A673 (cell line): ENCODE measurements at regions not wholly inside any gene's neighbourhood (a gene's known extent, or its start where the extent isn't known, plus 50 kb on each side); places are given as distances from the start of the nearest gene placed in this dataset.

Source experiments
- BruUV-seq: library from RNA; stranded (reverse); fragments of 400-500 nt; replicated peaks from 2 replicates; lab custom pipeline; 2021; lab: Mats Ljungman, UMichigan
- CTCF ChIA-PET: fragments of 300-600 bp; sonication (Branson Sonifier 250); formaldehyde crosslinking; loops from one replicate; lab custom pipeline; 2022; ENCODE audit warnings: antibody characterized with exemption; lab: Charles Lee
- POLR2A ChIA-PET: fragments of 300-600 bp; sonication (Branson Sonifier 250); formaldehyde crosslinking; loops from one replicate; lab custom pipeline; 2022; ENCODE audit warnings: antibody characterized with exemption; ENCODE audit not compliant: low non-redundant PET; lab: Charles Lee
- DNase-seq: peaks from one replicate; pipeline ENCODE4 v3.0.0-alpha.2; 2015; ENCODE audit warnings: low spot score
- H3K27ac ChIP-seq: fragments of 200-600 bp; sonication (generic); 2 replicates; pipeline ENCODE4 v1.5.1; 2016; ENCODE audit warnings: mixed run types, low read depth, mild to moderate bottlenecking, mixed read lengths, antibody characterized with exemption, low read length; ENCODE audit not compliant: poor library complexity, severe bottlenecking
- H3K27me3 ChIP-seq: fragments of 200-600 bp; sonication (generic); replicated peaks from 2 replicates; pipeline ENCODE4 v1.6.1; 2017; ENCODE audit warnings: mixed run types, low read depth, mild to moderate bottlenecking, mixed read lengths, antibody characterized with exemption, low read length; ENCODE audit not compliant: insufficient read depth, poor library complexity
- H3K36me3 ChIP-seq: fragments of 200-600 bp; sonication (generic); 2 replicates; pipeline ENCODE4 v1.6.1; 2016; ENCODE audit warnings: mixed run types, mild to moderate bottlenecking, mixed read lengths, antibody characterized with exemption, low read length; ENCODE audit not compliant: insufficient read depth, poor library complexity, severe bottlenecking
- H3K4me1 ChIP-seq: fragments of 200-600 bp; sonication (generic); 2 replicates; pipeline ENCODE4 v1.6.1; 2017; ENCODE audit warnings: mixed run types, mild to moderate bottlenecking, mixed read lengths, antibody characterized with exemption, low read length; ENCODE audit not compliant: insufficient read depth, poor library complexity, severe bottlenecking
- H3K4me3 ChIP-seq: fragments of 200-600 bp; sonication (generic); 2 replicates; pipeline ENCODE4 v1.5.1; 2016; ENCODE audit warnings: low read depth, mixed run types, mild to moderate bottlenecking, mixed read lengths, low read length; ENCODE audit not compliant: poor library complexity, severe bottlenecking
- H3K9me3 ChIP-seq: fragments of 200-600 bp; sonication (generic); 2 replicates; pipeline ENCODE4 v1.6.1; 2016; ENCODE audit warnings: mixed run types, low read depth, mild to moderate bottlenecking, mixed read lengths, antibody characterized with exemption, low read length; ENCODE audit not compliant: poor library complexity, severe bottlenecking
- EZH2 ChIP-seq: fragments of 200-600 bp; sonication (generic); IDR thresholded peaks from 2 replicates; pipeline ENCODE4 v1.6.1; 2017; ENCODE audit warnings: borderline replicate concordance, low read depth, mild to moderate bottlenecking, mixed read lengths, antibody characterized with exemption, low read length; ENCODE audit not compliant: poor library complexity, severe bottlenecking
- intact Hi-C: fragments of 100-400 bp; cut with micrococcal nuclease; formaldehyde crosslinking; loops from one replicate; pipeline ENCODE4 v1.10.0; 2022; ENCODE audit not compliant: unreplicated experiment
- TF ChIP-seq, protein P1 (sequence below): fragments of 300-800, 200-600 bp; sonication (generic); conservative IDR thresholded peaks from 2 replicates; pipeline ENCODE4 v1.5.1; 2017; ENCODE audit warnings: low read depth, mild to moderate bottlenecking, antibody characterized with exemption, low read length, moderate library complexity, mixed read lengths

- no peak for DNase-seq
- Histone ChIP-seq H3K4me1 (no peaks in the 10 kb centered on the region), H3K9me3 (no peaks in the 10 kb centered on the region), H3K27ac (no peak overlapping the region), H3K4me3 (no peak overlapping the region), H3K27me3 (no peaks in the 10 kb centered on the region), H3K36me3 (no peaks in the 10 kb centered on the region)
- ChIA-PET POLR2A (interaction anchor here (0.6 kb wide), 1 partner anchor 1105 kb away, joined by 7 read pairs; no protein-coding TSS in a partner anchor), CTCF (no interaction called here)
- intact Hi-C loops: no loop called here
- no TSS peak for BruUV-seq
- no peak for TF ChIP-seq EZH2
- TF ChIP-seq, protein P1, sequence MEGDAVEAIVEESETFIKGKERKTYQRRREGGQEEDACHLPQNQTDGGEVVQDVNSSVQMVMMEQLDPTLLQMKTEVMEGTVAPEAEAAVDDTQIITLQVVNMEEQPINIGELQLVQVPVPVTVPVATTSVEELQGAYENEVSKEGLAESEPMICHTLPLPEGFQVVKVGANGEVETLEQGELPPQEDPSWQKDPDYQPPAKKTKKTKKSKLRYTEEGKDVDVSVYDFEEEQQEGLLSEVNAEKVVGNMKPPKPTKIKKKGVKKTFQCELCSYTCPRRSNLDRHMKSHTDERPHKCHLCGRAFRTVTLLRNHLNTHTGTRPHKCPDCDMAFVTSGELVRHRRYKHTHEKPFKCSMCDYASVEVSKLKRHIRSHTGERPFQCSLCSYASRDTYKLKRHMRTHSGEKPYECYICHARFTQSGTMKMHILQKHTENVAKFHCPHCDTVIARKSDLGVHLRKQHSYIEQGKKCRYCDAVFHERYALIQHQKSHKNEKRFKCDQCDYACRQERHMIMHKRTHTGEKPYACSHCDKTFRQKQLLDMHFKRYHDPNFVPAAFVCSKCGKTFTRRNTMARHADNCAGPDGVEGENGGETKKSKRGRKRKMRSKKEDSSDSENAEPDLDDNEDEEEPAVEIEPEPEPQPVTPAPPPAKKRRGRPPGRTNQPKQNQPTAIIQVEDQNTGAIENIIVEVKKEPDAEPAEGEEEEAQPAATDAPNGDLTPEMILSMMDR: no peak
Observed at GRCh38 chr1:29827237-29827750, 591.0 kb downstream of the PTPRU start.

DNA sequence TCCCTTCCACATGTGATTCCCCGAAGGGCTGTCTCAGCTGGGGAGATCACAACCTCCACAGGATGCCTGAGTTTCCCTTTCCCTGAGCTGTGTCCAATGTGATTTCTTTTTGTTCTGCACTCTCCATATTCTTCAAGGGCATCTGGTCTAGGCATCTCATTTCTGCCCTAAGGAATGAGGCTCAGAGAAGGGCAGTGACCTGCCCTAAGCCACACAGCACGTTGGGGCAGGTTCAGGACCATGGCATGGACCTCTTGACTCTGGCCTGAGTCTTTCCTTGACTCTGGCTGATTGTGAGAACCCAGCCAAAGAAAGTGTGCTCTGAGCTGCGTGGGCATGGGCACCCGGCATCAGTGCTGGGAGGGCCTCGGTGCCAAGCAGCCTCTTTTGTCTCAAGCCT lies 590.3 kb downstream of the PTPRU start:
- intact Hi-C loops: no loop called here

DNA sequence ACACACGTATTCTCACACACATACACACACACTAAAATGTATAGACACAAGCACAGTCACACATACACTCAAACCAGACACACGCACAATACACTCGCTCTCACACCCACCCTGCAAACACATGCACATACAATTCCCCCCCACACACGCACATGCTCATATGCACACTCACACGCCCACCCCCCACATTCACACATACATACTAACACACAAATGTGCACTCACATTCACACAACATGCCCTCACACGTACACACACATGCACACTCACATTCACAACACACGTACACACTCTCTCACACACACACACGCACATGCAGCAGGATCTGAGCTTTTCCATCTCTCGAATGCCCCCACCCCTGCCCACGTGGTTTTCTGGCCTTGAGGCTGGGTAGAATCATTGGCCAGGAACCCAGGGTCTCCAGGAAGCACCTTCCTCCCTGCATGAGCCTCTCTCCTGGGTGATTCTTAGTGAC lies 589.7 kb downstream of the PTPRU start:
- intact Hi-C loops: no loop called here
- H3K36me3 ChIP-seq: no peaks in the 10 kb centered on the region
- no peaks in the 10 kb centered on the region for H3K4me1 ChIP-seq
- no peak overlapping the region for H3K27ac ChIP-seq
- no peak for TF ChIP-seq EZH2
- TF ChIP-seq, protein P1: no peak
- no peaks in the 10 kb centered on the region for H3K27me3 ChIP-seq
- BruUV-seq: no TSS peak
- ChIA-PET CTCF (no interaction called here), POLR2A (no interaction called here)
- H3K9me3 ChIP-seq: no peaks in the 10 kb centered on the region
- DNase-seq: no peak
- H3K4me3 ChIP-seq: no peak overlapping the region

More for the DNA sequence above, 590.3 kb downstream of the PTPRU start:
- DNase-seq: no peak
- BruUV-seq: no TSS peak
- POLR2A ChIA-PET: no interaction called here
- CTCF ChIA-PET: no interaction called here
- no peaks in the 10 kb centered on the region for H3K36me3 ChIP-seq
- no peaks in the 10 kb centered on the region for H3K4me1 ChIP-seq
- no peak overlapping the region for H3K4me3 ChIP-seq
- H3K27ac ChIP-seq: no peak overlapping the region
- no peak for TF ChIP-seq EZH2
- TF ChIP-seq, protein P1: no peak
- no peaks in the 10 kb centered on the region for H3K9me3 ChIP-seq
- H3K27me3 ChIP-seq: no peaks in the 10 kb centered on the region
